IMR-90 (cell line): ENCODE measurements at regions not wholly inside any gene's neighbourhood (a gene's known extent, or its start where the extent isn't known, plus 50 kb on each side); places are given as distances from the start of the nearest gene placed in this dataset.

Source experiments
- ATAC-seq: fragments of 200-7000 bp; cut with Tn5 transposase; 2 replicates; pipeline ENCODE4 v1.9.1; 2020; ENCODE audit warnings: low read depth, mild to moderate bottlenecking, moderate library complexity
- BruUV-seq: library from RNA; stranded (reverse); fragments of 400-500 nt; replicated peaks from 2 replicates; lab custom pipeline; 2021; lab: Mats Ljungman, UMichigan
- CTCF ChIA-PET: fragments of 300-600 bp; formaldehyde crosslinking; extraction: SDS; loops from one replicate; lab custom pipeline; 2021; ENCODE audit warnings: antibody characterized with exemption; lab: Yijun Ruan, JAX
- POLR2A ChIA-PET: fragments of 300-600 bp; sonication (Branson Sonifier 250); formaldehyde crosslinking; loops from one replicate; lab custom pipeline; 2022; ENCODE audit warnings: antibody characterized with exemption; ENCODE audit not compliant: unreplicated experiment; lab: Charles Lee
- DNase-seq: peaks from one replicate; pipeline ENCODE4 v3.0.0; 2013
- H2AFZ ChIP-seq: replicated peaks from 2 replicates; pipeline ENCODE3; 2013; ENCODE audit warnings: low read length, mild to moderate bottlenecking; ENCODE audit not compliant: poor library complexity
- H2AK5ac ChIP-seq: 2 replicates; pipeline ENCODE4 v1.6.1; 2013; ENCODE audit warnings: low read depth, low read length, inconsistent platforms
- H2AK9ac ChIP-seq: replicated peaks from 2 replicates; pipeline ENCODE3; 2013; ENCODE audit warnings: mild to moderate bottlenecking, low read depth, low read length, moderate library complexity; ENCODE audit not compliant: poor library complexity
- H2BK120ac ChIP-seq: 2 replicates; pipeline ENCODE4 v1.6.1; 2013; ENCODE audit warnings: low read depth, low read length, inconsistent platforms
- H2BK15ac ChIP-seq: 3 replicates; pipeline ENCODE4 v1.6.1; 2013; ENCODE audit warnings: low read depth, low read length, inconsistent platforms
- H2BK20ac ChIP-seq: 2 replicates; pipeline ENCODE4 v1.6.1; 2013; ENCODE audit warnings: low read depth, mild to moderate bottlenecking, inconsistent platforms, low read length, moderate library complexity
- H2BK5ac ChIP-seq: 2 replicates; pipeline ENCODE4 v1.6.1; 2013; ENCODE audit warnings: mild to moderate bottlenecking, low read depth, low read length, inconsistent platforms; ENCODE audit not compliant: poor library complexity, severe bottlenecking
- H3K14ac ChIP-seq: replicated peaks from 2 replicates; pipeline ENCODE4 v1.6.1; 2013; ENCODE audit warnings: low read depth, low read length, inconsistent platforms
- H3K18ac ChIP-seq: 2 replicates; pipeline ENCODE4 v1.6.1; 2013; ENCODE audit warnings: low read depth, low read length, control low read depth
- H3K23ac ChIP-seq: 2 replicates; pipeline ENCODE4 v1.6.1; 2013; ENCODE audit warnings: low read depth, low read length, inconsistent platforms
- H3K27ac ChIP-seq: 2 replicates; pipeline ENCODE4 v1.5.1; 2013; ENCODE audit warnings: mild to moderate bottlenecking, control low read depth, low read length; ENCODE audit not compliant: insufficient read depth
- H3K27me3 ChIP-seq: 2 replicates; pipeline ENCODE4 v1.6.1; 2013; ENCODE audit warnings: low read length; ENCODE audit not compliant: control insufficient read depth, insufficient read depth
- H3K36me3 ChIP-seq: 2 replicates; pipeline ENCODE4 v1.6.1; 2013; ENCODE audit warnings: low read length, mixed read lengths; ENCODE audit not compliant: control insufficient read depth, insufficient read depth
- H3K4ac ChIP-seq: 2 replicates; pipeline ENCODE4 v1.6.1; 2013; ENCODE audit warnings: low read depth, low read length, inconsistent platforms
- H3K4me1 ChIP-seq: 2 replicates; pipeline ENCODE4 v1.6.1; 2013; ENCODE audit warnings: low read length, mixed read lengths; ENCODE audit not compliant: control insufficient read depth, insufficient read depth
- H3K4me2 ChIP-seq: 2 replicates; pipeline ENCODE4 v1.6.1; 2013; ENCODE audit warnings: low read depth, mild to moderate bottlenecking, control low read depth, low read length, moderate library complexity
- H3K4me3 ChIP-seq: 2 replicates; pipeline ENCODE4 v1.5.1; 2013; ENCODE audit warnings: low read depth, mild to moderate bottlenecking, control low read depth, low read length, moderate library complexity; ENCODE audit not compliant: insufficient read depth
- H3K56ac ChIP-seq: 2 replicates; pipeline ENCODE4 v1.6.1; 2013; ENCODE audit warnings: low read length, inconsistent platforms; ENCODE audit not compliant: insufficient read depth; ENCODE audit errors: extremely low read depth
- H3K79me1 ChIP-seq, 2 experiments: 2 replicates each; pipeline ENCODE4 v1.6.1; 2013; ENCODE audit warnings: low read length in 2 of 2, inconsistent platforms in 1 of 2, low read depth in 1 of 2
- H3K9ac ChIP-seq: 2 replicates; pipeline ENCODE4 v1.6.1; 2013; ENCODE audit warnings: low read depth, low read length, control low read depth
- H3K9me1 ChIP-seq: 2 replicates; pipeline ENCODE4 v1.6.1; 2013; ENCODE audit warnings: low read length, inconsistent platforms; ENCODE audit not compliant: insufficient read depth
- H3K9me3 ChIP-seq: 2 replicates; pipeline ENCODE4 v1.6.1; 2013; ENCODE audit warnings: low read length; ENCODE audit not compliant: control insufficient read depth, insufficient read depth
- H4K20me1 ChIP-seq: 2 replicates; pipeline ENCODE4 v1.6.1; 2013; ENCODE audit warnings: low read length, inconsistent platforms; ENCODE audit not compliant: insufficient read depth
- H4K5ac ChIP-seq: 2 replicates; pipeline ENCODE4 v1.6.1; 2013; ENCODE audit warnings: mild to moderate bottlenecking, low read depth, low read length, control low read depth
- H4K8ac ChIP-seq, 2 experiments: 2 replicates each; pipeline ENCODE4 v1.6.1; 2013; ENCODE audit warnings: low read depth in 2 of 2, low read length in 2 of 2, control low read depth in 1 of 2, inconsistent platforms in 1 of 2
- H4K91ac ChIP-seq: 2 replicates; pipeline ENCODE4 v1.6.1; 2013; ENCODE audit warnings: low read depth, low read length, inconsistent platforms; ENCODE audit not compliant: insufficient read depth
- FOS ChIP-seq: fragments of 150-350 bp; IDR thresholded peaks from 2 replicates; pipeline ENCODE4 v1.6.1; 2016; ENCODE audit warnings: low read depth, low read length
- MAZ ChIP-seq: IDR thresholded peaks from 2 replicates; pipeline ENCODE4 v1.6.1; 2012; ENCODE audit warnings: low read depth, mild to moderate bottlenecking, low read length, improper control_type of control experiment, moderate library complexity, borderline replicate concordance
- NFE2L2 ChIP-seq: fragments of 150-350 bp; IDR thresholded peaks from 2 replicates; pipeline ENCODE4 v1.6.1; 2016; ENCODE audit warnings: low read depth, mild to moderate bottlenecking, low read length
- RFX5 ChIP-seq: IDR thresholded peaks from 2 replicates; pipeline ENCODE4 v1.8.0; 2012; ENCODE audit warnings: low read depth, mild to moderate bottlenecking, low read length, moderate library complexity
- WGBS, 2 experiments: methylation state at CpG; one replicate each; pipeline versions ENCODE4 v1.1.5 to v1.1.7; 2013; ENCODE audit warnings: missing lambda C conversion rate in 2 of 2; ENCODE audit not compliant: insufficient read length in 1 of 2; ENCODE audit errors: extremely low coverage in 2 of 2; 5-methylcytosine and 5-hydroxymethylcytosine counted together
- dilution Hi-C: fragments of 300-500 bp; cut with HindIII; formaldehyde crosslinking; loops from one replicate; pipeline ENCODE4 v1.14.3; 2018; ENCODE audit warnings: low sequenced_read_pairs; ENCODE audit not compliant: unreplicated experiment
- in situ Hi-C: fragments of 300-500 bp; cut with MboI; formaldehyde crosslinking; loops from 3 replicates; pipeline ENCODE4 v1.14.3; 2019; ENCODE audit warnings: low sequenced_read_pairs, inconsistent platforms, mixed read lengths
- intact Hi-C: fragments of 100-400 bp; cut with micrococcal nuclease; formaldehyde crosslinking; loops from 2 replicates; pipeline ENCODE4 v1.10.0; 2022

GRCh38 chr4:33780952-33781791, 2463.1 kb downstream of the ARAP2 start:
- POLR2A ChIA-PET, result no interaction called here

More at GRCh38 chr4:33780952-33781791, 2463.1 kb downstream of the ARAP2 start:
- Histone ChIP-seq H3K4me1 (no peaks in the 10 kb centered on the region), H3K9me3 (no peaks in the 10 kb centered on the region), H4K5ac (no peak overlapping the region), H4K8ac (no peak overlapping the region), H4K20me1 (no peaks in the 10 kb centered on the region), H2AFZ (no peak overlapping the region), H3K9ac (no peak overlapping the region), H2BK20ac (no peak overlapping the region), H3K27ac (no peak overlapping the region), H3K23ac (no peak overlapping the region), H3K56ac (no peak overlapping the region), H3K4me3 (no peak overlapping the region), H2AK9ac (no peak overlapping the region), H3K14ac (no peak overlapping the region), H3K36me3 (no peaks in the 10 kb centered on the region), H2AK5ac (no peak overlapping the region), H2BK120ac (no peak overlapping the region), H3K9me1 (no peaks in the 10 kb centered on the region), H3K18ac (no peak overlapping the region), H2BK15ac (no peak overlapping the region), H2BK5ac (no peak overlapping the region), H3K4ac (no peak overlapping the region), H4K91ac (no peak overlapping the region), H3K4me2 (no peak overlapping the region), H3K27me3 (no peaks in the 10 kb centered on the region), H3K79me1 (no peaks in the 10 kb centered on the region)
- no CpG with 5 or more reads among the region's 6 CpGs for WGBS, 2 experiments
- BruUV-seq, result no TSS peak
- intact Hi-C loops, result no loop called here
- TF ChIP-seq NFE2L2 (no peak), FOS (0 out of 2 replicates have a peak, but pooled peaks have one; percentile 13), RFX5 (no peak), MAZ (no peak)
- dilution Hi-C loops, result no loop called here
- in situ Hi-C loops, result no loop called here
- peak; percentile 49 for DNase-seq
- CTCF ChIA-PET, result interaction anchor here (0.5 to 0.6 kb wide), 2 partner anchors 49 to 142 kb away, joined by 3 read pairs; no protein-coding TSS in a partner anchor
- ATAC-seq, result no peak
